H1 (cell line): ENCODE measurements at regions not wholly inside any gene's neighbourhood (a gene's known extent, or its start where the extent isn't known, plus 50 kb on each side); places are given as distances from the start of the nearest gene placed in this dataset.
"Not testable (repeated sequence)": the region's sequence is repeated elsewhere in the genome, so short reads cannot be mapped to it uniquely, and the experiment has no call there.

Experiments used
- CTCF ChIA-PET: fragments of 300-600 bp; sonication (Branson Sonifier 250); formaldehyde crosslinking; loops from one replicate; lab custom pipeline; 2021; ENCODE audit not compliant: partially characterized antibody; lab: Charles Lee
- POLR2A ChIA-PET: fragments of 300-600 bp; sonication (Branson Sonifier 250); formaldehyde crosslinking; loops from one replicate; lab custom pipeline; 2021; ENCODE audit warnings: inconsistent platforms; ENCODE audit not compliant: partially characterized antibody; lab: Charles Lee
- DNase-seq, 2 experiments: peaks; one replicate each; pipeline versions ENCODE4 v3.0.0 to v3.0.0-alpha.2; 2010 to 2022; ENCODE audit warnings: low spot score in 2 of 2, low read depth in 1 of 2, mixed read lengths in 1 of 2
- FAIRE-seq: peaks from 2 replicates; lab custom pipeline; 2011; peaks lifted over from hg19 to GRCh38; lab: Jason Lieb, UNC
- H2AFZ ChIP-seq: 2 replicates; pipeline ENCODE4 v1.8.1; 2012; ENCODE audit warnings: low read length, inconsistent platforms
- H2AK5ac ChIP-seq: 2 replicates; pipeline ENCODE4 v1.6.1; 2013; ENCODE audit warnings: low read depth, low read length
- H2BK120ac ChIP-seq: replicated peaks from 2 replicates; pipeline ENCODE3; 2013; ENCODE audit warnings: low read depth, low read length, inconsistent platforms
- H2BK12ac ChIP-seq: 2 replicates; pipeline ENCODE4 v1.6.1; 2013; ENCODE audit warnings: low read depth, low read length
- H2BK15ac ChIP-seq: 2 replicates; pipeline ENCODE4 v1.6.1; 2013; ENCODE audit warnings: low read length
- H2BK20ac ChIP-seq: 2 replicates; pipeline ENCODE4 v1.6.1; 2013; ENCODE audit warnings: low read length
- H2BK5ac ChIP-seq: 2 replicates; pipeline ENCODE4 v1.6.1; 2013; ENCODE audit warnings: low read depth, low read length
- H3K14ac ChIP-seq: 2 replicates; pipeline ENCODE4 v1.6.1; 2013; ENCODE audit warnings: inconsistent platforms; ENCODE audit not compliant: insufficient read length
- H3K18ac ChIP-seq: 2 replicates; pipeline ENCODE4 v1.6.1; 2013; ENCODE audit warnings: low read length; ENCODE audit errors: extremely low read depth
- H3K23ac ChIP-seq: 2 replicates; pipeline ENCODE4 v1.6.1; 2013; ENCODE audit warnings: inconsistent platforms; ENCODE audit not compliant: insufficient read length
- H3K23me2 ChIP-seq: 2 replicates; pipeline ENCODE4 v1.6.1; 2013; ENCODE audit warnings: low read depth, low read length
- H3K27ac ChIP-seq: 2 replicates; pipeline ENCODE4 v1.6.1; 2011; ENCODE audit warnings: low read depth, low read length, inconsistent platforms
- H3K27me3 ChIP-seq, 4 experiments: replicated peaks in 1 of 4; 1 replicate in 1 of 4; 2 replicates in 3 of 4; pipeline versions ENCODE4 v1.6.1 to v1.8.1; 2011 to 2013; ENCODE audit warnings: low read length in 3 of 4, mild to moderate bottlenecking in 3 of 4, inconsistent platforms in 2 of 4, mixed read lengths in 2 of 4, moderate library complexity in 1 of 4; ENCODE audit not compliant: control insufficient read depth in 3 of 4, insufficient read depth in 3 of 4; ENCODE audit errors: extremely low read depth in 1 of 4
- H3K36me3 ChIP-seq, 4 experiments: 2 replicates each; pipeline versions ENCODE4 v1.6.1 to v1.8.1; 2011 to 2013; ENCODE audit warnings: mild to moderate bottlenecking in 4 of 4, low read length in 3 of 4, moderate library complexity in 2 of 4, control low read depth in 1 of 4, inconsistent platforms in 1 of 4; ENCODE audit not compliant: insufficient read depth in 4 of 4, control insufficient read depth in 2 of 4
- H3K4ac ChIP-seq: replicated peaks from 2 replicates; pipeline ENCODE3; 2013; ENCODE audit warnings: low read length, low read depth, mixed read lengths, inconsistent platforms; ENCODE audit not compliant: insufficient read length
- H3K4me1 ChIP-seq, 4 experiments: replicated peaks in 1 of 4; 1 replicate in 1 of 4; 2 replicates in 3 of 4; pipeline versions ENCODE4 v1.6.1 to v1.8.1; 2011 to 2013; ENCODE audit warnings: low read length in 3 of 4, inconsistent platforms in 2 of 4, mixed read lengths in 1 of 4; ENCODE audit not compliant: insufficient read depth in 4 of 4, control insufficient read depth in 3 of 4
- H3K4me2 ChIP-seq, 2 experiments: 2 replicates each; pipeline versions ENCODE4 v1.6.1 to v1.8.1; 2011 to 2013; ENCODE audit warnings: low read depth in 2 of 2, low read length in 2 of 2, control low read depth in 1 of 2, inconsistent platforms in 1 of 2, mild to moderate bottlenecking in 1 of 2; ENCODE audit not compliant: insufficient read depth in 1 of 2
- H3K4me3 ChIP-seq, 4 experiments: fragments of 200-600, 300-600 bp in 1 of 4; sonication (generic), shearing (Covaris generic), sonication (Bioruptor Twin) in 1 of 4; 2 replicates each; pipeline versions ENCODE4 v1.5.1 to v1.8.1; 2011 to 2016; ENCODE audit warnings: low read length in 4 of 4, low read depth in 3 of 4, control low read depth in 2 of 4, inconsistent platforms in 2 of 4, mild to moderate bottlenecking in 2 of 4, mixed read lengths in 1 of 4, moderate library complexity in 1 of 4; ENCODE audit not compliant: insufficient read depth in 2 of 4; ENCODE audit errors: extremely low read depth in 1 of 4
- H3K56ac ChIP-seq: replicated peaks from 2 replicates; pipeline ENCODE3; 2013; ENCODE audit warnings: low read depth, mild to moderate bottlenecking, mixed read lengths, low read length, inconsistent platforms; ENCODE audit not compliant: insufficient read length
- H3K79me1 ChIP-seq: 2 replicates; pipeline ENCODE4 v1.6.1; 2013; ENCODE audit warnings: low read depth, low read length, control low read depth
- H3K79me2 ChIP-seq, 2 experiments: 2 replicates each; pipeline versions ENCODE4 v1.6.1 to v1.8.1; 2012 to 2013; ENCODE audit warnings: low read length in 2 of 2, mild to moderate bottlenecking in 2 of 2, inconsistent platforms in 1 of 2; ENCODE audit not compliant: insufficient read depth in 2 of 2, control insufficient read depth in 1 of 2
- H3K9ac ChIP-seq, 4 experiments: replicated peaks in 1 of 4; 1 replicate in 1 of 4; 2 replicates in 3 of 4; pipeline versions ENCODE4 v1.6.1 to v1.8.1; 2011 to 2013; ENCODE audit warnings: low read depth in 3 of 4, low read length in 3 of 4, control low read depth in 2 of 4, mild to moderate bottlenecking in 2 of 4, moderate library complexity in 2 of 4, inconsistent platforms in 1 of 4; ENCODE audit errors: extremely low read depth in 1 of 4
- H3K9me3 ChIP-seq, 2 experiments: 2 replicates each; pipeline versions ENCODE4 v1.6.1 to v1.8.1; 2012 to 2013; ENCODE audit warnings: mild to moderate bottlenecking in 2 of 2, moderate library complexity in 2 of 2, control low read depth in 1 of 2, inconsistent platforms in 1 of 2, low read depth in 1 of 2, low read length in 1 of 2, mixed read lengths in 1 of 2; ENCODE audit not compliant: insufficient read depth in 2 of 2
- H4K20me1 ChIP-seq, 2 experiments: replicated peaks in 1 of 2; 2 replicates each; pipeline versions ENCODE3 to v1.8.1; 2011 to 2013; ENCODE audit warnings: inconsistent platforms in 2 of 2, low read length in 2 of 2, mild to moderate bottlenecking in 1 of 2; ENCODE audit not compliant: insufficient read depth in 2 of 2, control insufficient read depth in 1 of 2
- H4K5ac ChIP-seq: 2 replicates; pipeline ENCODE4 v1.6.1; 2013; ENCODE audit warnings: low read length, low read depth, mixed read lengths, inconsistent platforms; ENCODE audit not compliant: insufficient read length
- H4K8ac ChIP-seq: 2 replicates; pipeline ENCODE4 v1.8.0; 2013; ENCODE audit warnings: mild to moderate bottlenecking, moderate library complexity, low read length, inconsistent platforms; ENCODE audit not compliant: insufficient read depth; ENCODE audit errors: extremely low read depth
- H4K91ac ChIP-seq: replicated peaks from 2 replicates; pipeline ENCODE3; 2013; ENCODE audit warnings: low read length, mixed read lengths, inconsistent platforms; ENCODE audit not compliant: insufficient read length
- WGBS, 2 experiments: shearing (Covaris generic) in 1 of 2; methylation state at CpG; one replicate each; pipeline versions ENCODE4 v1.1.6 to v1.1.7; 2013 to 2015; ENCODE audit warnings: low lambda C conversion rate in 2 of 2, mixed read lengths in 2 of 2, inconsistent platforms in 1 of 2, low coverage in 1 of 2, missing lambda C conversion rate in 1 of 2; ENCODE audit not compliant: insufficient replicate concordance in 2 of 2, insufficient coverage in 1 of 2, insufficient read length in 1 of 2; ENCODE audit errors: extremely low coverage in 1 of 2, missing lambda C conversion rate in 1 of 2; 5-methylcytosine and 5-hydroxymethylcytosine counted together

GRCh38 chr12:92056756-92057155, 88.9 kb downstream of the BTG1 start:
- H3K79me2 ChIP-seq, CTCF ChIA-PET: not testable (repeated sequence)
- 83% methylated on average over 1 of the region's 1 CpG; no CpG with 5 or more reads in 1 of the 2 experiments for WGBS, 2 experiments

More at GRCh38 chr12:92056756-92057155, 88.9 kb downstream of the BTG1 start:
- H4K5ac ChIP-seq, H2BK5ac ChIP-seq, H2BK20ac ChIP-seq, H2BK120ac ChIP-seq, H2BK15ac ChIP-seq, H3K79me1 ChIP-seq, H4K20me1 ChIP-seq, H3K18ac ChIP-seq, H2AK5ac ChIP-seq, H3K9ac ChIP-seq, H3K36me3 ChIP-seq, H3K9me3 ChIP-seq, H2AFZ ChIP-seq, H4K91ac ChIP-seq, H3K14ac ChIP-seq, DNase-seq, H3K27me3 ChIP-seq, H3K27ac ChIP-seq, H3K4ac ChIP-seq, H3K4me3 ChIP-seq, H2BK12ac ChIP-seq, H3K4me1 ChIP-seq, H3K23me2 ChIP-seq, H4K8ac ChIP-seq, H3K23ac ChIP-seq, H3K4me2 ChIP-seq, POLR2A ChIA-PET, H3K56ac ChIP-seq, FAIRE-seq: not testable (repeated sequence)
